LNCaP clone FGC (cell line): ENCODE measurements at regions not wholly inside any gene's neighbourhood (a gene's known extent, or its start where the extent isn't known, plus 50 kb on each side); places are given as distances from the start of the nearest gene placed in this dataset.

Experiments
- DNase-seq: peaks from one replicate; pipeline ENCODE4 v3.0.0-alpha.2; 2011; ENCODE audit warnings: low read depth
- H3K4me3 ChIP-seq: 2 replicates; pipeline ENCODE4 v1.5.1; 2011; ENCODE audit warnings: mild to moderate bottlenecking, low read depth, low read length, control low read depth
- TF ChIP-seq, protein P1 (sequence below): IDR thresholded peaks from 2 replicates; pipeline ENCODE4 v1.5.1; 2012; ENCODE audit warnings: mild to moderate bottlenecking; ENCODE audit not compliant: control insufficient read depth, insufficient read depth; ENCODE audit errors: extremely low read depth

DNA sequence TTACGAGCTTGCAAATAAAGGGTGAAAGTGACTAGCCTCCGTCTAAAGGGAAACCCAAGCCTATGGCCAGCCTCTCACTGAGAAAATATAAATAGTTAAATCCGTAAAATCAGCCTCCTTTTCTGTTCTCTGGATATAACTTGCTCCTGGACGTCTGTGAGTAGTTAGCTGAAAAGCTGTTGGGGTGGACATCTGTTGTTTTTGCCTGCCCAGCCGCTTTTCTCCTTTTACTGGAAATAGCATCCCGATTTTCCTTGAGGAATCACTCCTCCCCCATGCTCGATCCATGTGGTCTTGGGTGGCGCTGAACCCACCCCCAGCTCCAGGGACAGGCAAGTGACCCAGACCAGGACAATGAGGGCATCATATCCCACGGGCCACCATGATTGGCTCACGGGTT lies 291.5 kb upstream of the ZNF507 start:
- no peak overlapping the region for H3K4me3 ChIP-seq
- TF ChIP-seq, protein P1, sequence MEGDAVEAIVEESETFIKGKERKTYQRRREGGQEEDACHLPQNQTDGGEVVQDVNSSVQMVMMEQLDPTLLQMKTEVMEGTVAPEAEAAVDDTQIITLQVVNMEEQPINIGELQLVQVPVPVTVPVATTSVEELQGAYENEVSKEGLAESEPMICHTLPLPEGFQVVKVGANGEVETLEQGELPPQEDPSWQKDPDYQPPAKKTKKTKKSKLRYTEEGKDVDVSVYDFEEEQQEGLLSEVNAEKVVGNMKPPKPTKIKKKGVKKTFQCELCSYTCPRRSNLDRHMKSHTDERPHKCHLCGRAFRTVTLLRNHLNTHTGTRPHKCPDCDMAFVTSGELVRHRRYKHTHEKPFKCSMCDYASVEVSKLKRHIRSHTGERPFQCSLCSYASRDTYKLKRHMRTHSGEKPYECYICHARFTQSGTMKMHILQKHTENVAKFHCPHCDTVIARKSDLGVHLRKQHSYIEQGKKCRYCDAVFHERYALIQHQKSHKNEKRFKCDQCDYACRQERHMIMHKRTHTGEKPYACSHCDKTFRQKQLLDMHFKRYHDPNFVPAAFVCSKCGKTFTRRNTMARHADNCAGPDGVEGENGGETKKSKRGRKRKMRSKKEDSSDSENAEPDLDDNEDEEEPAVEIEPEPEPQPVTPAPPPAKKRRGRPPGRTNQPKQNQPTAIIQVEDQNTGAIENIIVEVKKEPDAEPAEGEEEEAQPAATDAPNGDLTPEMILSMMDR = no peak
- DNase-seq = no peak

DNA sequence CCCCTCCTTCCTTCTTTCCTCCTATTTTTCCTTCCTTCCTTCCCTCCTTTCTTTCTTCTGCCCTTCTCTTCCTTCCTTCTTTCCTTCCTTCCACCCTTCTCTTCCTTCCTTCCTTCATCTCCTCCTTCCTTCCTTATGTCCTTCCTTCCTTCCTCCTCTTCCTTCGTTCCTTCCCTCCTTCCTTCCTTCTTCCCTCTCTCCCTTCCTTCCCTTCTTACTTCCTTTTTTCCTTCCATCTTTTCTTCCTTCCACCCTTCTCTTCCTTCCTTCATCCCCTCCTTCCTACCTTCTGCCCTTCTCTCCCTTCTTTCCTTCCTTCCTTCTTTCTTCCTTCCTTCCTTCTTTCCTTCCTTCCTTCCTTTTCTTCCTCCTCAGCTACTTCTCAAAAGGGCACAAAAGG lies 287.3 kb upstream of the ZNF507 start:
- H3K4me3 ChIP-seq = no peak overlapping the region
- TF ChIP-seq, protein P1 = no peak
- no peak for DNase-seq

DNA sequence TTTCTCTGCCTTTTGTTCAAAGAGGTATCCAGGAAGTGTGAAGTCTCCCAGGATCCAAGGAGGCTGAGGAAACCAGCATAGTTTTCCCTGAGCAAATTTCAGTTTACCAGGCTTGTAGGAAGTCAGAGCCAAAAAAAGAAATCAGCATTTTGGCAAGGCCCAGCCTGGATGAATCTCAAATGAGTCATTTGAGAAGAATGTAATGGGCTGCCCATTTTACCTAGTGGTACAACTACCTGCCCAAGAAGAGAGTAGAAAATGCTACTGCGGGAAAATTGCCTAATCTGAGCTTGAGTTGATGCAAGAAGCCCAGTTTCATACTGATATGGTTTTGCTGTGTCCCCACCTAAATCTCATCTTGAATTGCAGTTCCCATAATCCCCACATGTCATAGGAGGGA lies 284.1 kb upstream of the ZNF507 start:
- H3K4me3 ChIP-seq = no peak overlapping the region
- DNase-seq = peak; percentile 18
- TF ChIP-seq, protein P1 = no peak

DNA sequence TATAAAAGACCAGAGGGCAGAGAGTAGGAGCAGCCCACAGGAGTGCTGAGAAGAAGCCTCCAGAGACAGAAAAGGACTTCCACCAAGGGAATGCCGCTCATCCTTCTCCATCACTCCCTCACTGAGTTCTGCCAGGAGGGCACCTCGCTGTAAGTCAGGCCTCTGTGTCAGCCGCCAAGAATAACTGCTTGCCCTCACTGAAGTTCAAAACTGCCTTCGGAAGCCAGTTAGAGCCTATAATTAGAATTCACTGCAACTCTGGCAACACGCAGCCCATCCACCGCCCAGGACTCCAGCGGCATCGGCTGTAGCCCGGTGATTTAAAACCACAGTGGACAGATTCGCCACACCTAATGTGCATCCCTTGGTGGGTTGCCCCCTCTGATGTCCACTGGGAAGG lies 281.8 kb upstream of the ZNF507 start:
- DNase-seq = no peak
- no peak overlapping the region for H3K4me3 ChIP-seq
- TF ChIP-seq, protein P1 = no peak

DNA sequence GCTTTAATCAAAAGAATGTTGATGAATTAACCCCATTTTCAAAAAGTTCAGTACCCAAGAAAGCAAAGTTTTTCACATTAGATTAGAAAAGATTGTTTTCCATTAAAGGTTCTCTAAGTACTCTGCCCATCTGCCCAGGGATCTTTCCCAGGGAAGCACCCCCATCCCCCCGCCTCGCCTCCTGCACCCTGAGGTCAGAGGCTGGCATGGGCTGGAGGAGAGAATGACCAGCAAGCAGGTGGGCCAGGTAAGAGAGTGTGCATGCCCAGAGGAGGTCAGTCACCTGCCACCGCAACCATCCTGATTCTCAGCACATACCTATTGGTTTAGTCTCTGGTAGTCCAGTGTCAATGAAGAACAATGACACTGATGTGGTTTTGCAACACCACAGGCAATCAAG lies 279.4 kb upstream of the ZNF507 start:
- no peak overlapping the region for H3K4me3 ChIP-seq
- DNase-seq = no peak
- TF ChIP-seq, protein P1 = no peak

DNA sequence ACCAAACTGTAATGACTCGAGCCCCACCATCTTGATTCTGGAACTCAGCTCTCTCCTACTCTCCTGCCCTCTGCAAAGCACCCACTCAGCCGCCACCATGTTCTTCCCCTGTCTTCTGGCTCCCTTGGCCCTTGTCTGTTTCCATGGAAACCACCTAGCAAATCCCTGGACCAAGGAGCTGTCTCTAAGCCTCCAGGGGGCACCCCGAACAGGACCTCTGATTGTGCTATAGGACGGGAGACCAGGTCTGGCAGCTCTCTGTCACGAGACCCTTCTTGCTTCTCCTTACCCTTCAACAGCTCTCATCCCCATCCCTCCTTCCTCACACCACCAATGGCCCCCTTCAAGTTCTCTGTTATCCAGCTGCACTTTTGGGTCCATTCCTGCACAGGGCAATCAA lies 277.7 kb upstream of the ZNF507 start:
- no peak for DNase-seq
- TF ChIP-seq, protein P1 = no peak

DNA sequence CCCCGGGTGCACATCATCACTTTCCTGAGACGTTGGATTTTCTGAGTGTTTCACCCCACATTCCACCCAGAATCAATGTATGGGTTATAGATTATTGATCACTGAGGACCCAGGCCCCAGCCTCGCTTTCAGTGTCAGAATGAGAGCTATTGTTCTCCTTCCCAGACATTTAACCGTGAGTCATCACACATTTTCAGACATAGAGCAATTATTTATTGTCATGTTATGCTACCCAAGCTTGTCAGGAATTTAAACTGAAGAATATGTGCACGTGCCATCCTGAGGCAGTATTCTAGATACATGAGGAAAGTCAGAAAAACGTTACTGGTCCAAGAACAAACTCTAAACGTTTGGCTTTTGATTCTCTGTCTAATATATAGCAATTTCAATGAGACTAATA lies 276.6 kb upstream of the ZNF507 start:
- DNase-seq = no peak
- TF ChIP-seq, protein P1 = no peak
- H3K4me3 ChIP-seq = no peak overlapping the region

More for the DNA sequence above, 277.7 kb upstream of the ZNF507 start:
- no peak overlapping the region for H3K4me3 ChIP-seq
